HCT116 (cell line): ENCODE measurements at regions not wholly inside any gene's neighbourhood (a gene's known extent, or its start where the extent isn't known, plus 50 kb on each side); places are given as distances from the start of the nearest gene placed in this dataset.

Experiments
- ATAC-seq: fragments of 200-7000 bp; cut with Tn5 transposase; 2 replicates; pipeline ENCODE4 v1.9.1; 2020; ENCODE audit warnings: mild to moderate bottlenecking, moderate library complexity
- BruUV-seq: library from RNA; stranded (reverse); fragments of 400-500 nt; replicated peaks from 2 replicates; lab custom pipeline; 2021; lab: Mats Ljungman, UMichigan
- CTCF ChIA-PET: fragments of 300-600 bp; sonication (Branson Sonifier 250); formaldehyde crosslinking; loops from one replicate; lab custom pipeline; 2021; ENCODE audit warnings: antibody characterized with exemption; lab: Charles Lee
- POLR2A ChIA-PET: fragments of 300-600, 350-600 bp; sonication (Branson Sonifier 250); formaldehyde crosslinking; loops from one replicate; lab custom pipeline; 2021; ENCODE audit warnings: antibody characterized with exemption; lab: Charles Lee
- RAD21 ChIA-PET, 2 experiments: fragments of 300-600 bp; sonication (Branson Sonifier 250); formaldehyde crosslinking; loops; one replicate each; lab custom pipeline; 2023; ENCODE audit warnings: low total read pairs in 2 of 2; ENCODE audit not compliant: uncharacterized antibody in 2 of 2, unreplicated experiment in 2 of 2, low non-redundant PET in 1 of 2; lab: Charles Lee
- DNase-seq: peaks from one replicate; pipeline ENCODE4 v3.0.0-alpha.2; 2010; ENCODE audit warnings: low read depth, low spot score
- H2AFZ ChIP-seq: fragments of 200-600 bp; shearing (Covaris generic), sonication (generic); 2 replicates; pipeline ENCODE4 v1.6.1; 2017; ENCODE audit warnings: low read depth, mixed run types, mixed read lengths, antibody characterized with exemption, low read length; ENCODE audit not compliant: poor library complexity, severe bottlenecking
- H3K27ac ChIP-seq: 2 replicates; pipeline ENCODE4 v1.5.1; 2012; ENCODE audit warnings: low read depth, low read length
- H3K27me3 ChIP-seq: fragments of 200-600 bp; sonication (generic); 2 replicates; pipeline ENCODE4 v1.6.1; 2016; ENCODE audit warnings: mixed run types, low read length, mixed read lengths; ENCODE audit not compliant: insufficient read depth
- H3K36me3 ChIP-seq, 2 experiments: fragments of 200-500 bp in 1 of 2; fragments of 200-600 bp in 1 of 2; sonication (Bioruptor generic) in 1 of 2; sonication (generic) in 1 of 2; 2 replicates each; pipeline versions ENCODE4 v1.5.1 to v1.6.1; 2014 to 2016; ENCODE audit warnings: low read length in 2 of 2, inconsistent platforms in 1 of 2, mixed read lengths in 1 of 2, mixed run types in 1 of 2; ENCODE audit not compliant: insufficient read depth in 2 of 2, control insufficient read depth in 1 of 2
- H3K4me1 ChIP-seq, 2 experiments: fragments of 200-600 bp in 1 of 2; sonication (generic) in 1 of 2; 2 replicates each; pipeline versions ENCODE4 v1.5.1 to v1.6.1; 2012 to 2017; ENCODE audit warnings: low read length in 2 of 2, inconsistent platforms in 1 of 2, mild to moderate bottlenecking in 1 of 2, mixed read lengths in 1 of 2, mixed run types in 1 of 2, moderate library complexity in 1 of 2; ENCODE audit not compliant: insufficient read depth in 2 of 2, control insufficient read depth in 1 of 2
- H3K4me2 ChIP-seq: fragments of 200-600 bp; sonication (generic); 2 replicates; pipeline ENCODE4 v1.6.1; 2017; ENCODE audit warnings: mixed run types, low read length, mixed read lengths
- H3K4me3 ChIP-seq, 2 experiments: fragments of 200-600 bp in 1 of 2; sonication (generic) in 1 of 2; replicated peaks in 1 of 2; 2 replicates each; pipeline ENCODE4 v1.5.1; 2011 to 2016; ENCODE audit warnings: low read length in 2 of 2, control low read depth in 1 of 2, low read depth in 1 of 2, mild to moderate bottlenecking in 1 of 2, mixed read lengths in 1 of 2, mixed run types in 1 of 2
- H3K79me2 ChIP-seq: fragments of 200-600 bp; sonication (generic); 2 replicates; pipeline ENCODE4 v1.6.1; 2017; ENCODE audit warnings: mild to moderate bottlenecking, mixed run types, low read length, moderate library complexity, mixed read lengths; ENCODE audit not compliant: insufficient read depth
- H3K9ac ChIP-seq: fragments of 200-600 bp; sonication (generic); 2 replicates; pipeline ENCODE4 v1.6.1; 2016; ENCODE audit warnings: low read length, mixed read lengths
- H3K9me2 ChIP-seq: fragments of 200-600 bp; sonication (generic), shearing (Covaris generic); 2 replicates; pipeline ENCODE4 v1.6.1; 2017; ENCODE audit warnings: mixed run types, mild to moderate bottlenecking, moderate library complexity; ENCODE audit not compliant: insufficient read depth
- H3K9me3 ChIP-seq, 2 experiments: fragments of 200-500 bp in 1 of 2; fragments of 200-600 bp in 1 of 2; sonication (Bioruptor generic) in 1 of 2; sonication (generic) in 1 of 2; 2 replicates each; pipeline ENCODE4 v1.6.1; 2014 to 2017; ENCODE audit warnings: low read length in 2 of 2, mixed read lengths in 2 of 2, inconsistent platforms in 1 of 2, low read depth in 1 of 2, mild to moderate bottlenecking in 1 of 2, mixed run types in 1 of 2, moderate library complexity in 1 of 2; ENCODE audit not compliant: control insufficient read depth in 1 of 2, insufficient read depth in 1 of 2
- H4K20me1 ChIP-seq: fragments of 200-600 bp; sonication (generic), shearing (Covaris generic); 2 replicates; pipeline ENCODE4 v1.6.1; 2017; ENCODE audit warnings: mixed run types, mild to moderate bottlenecking, moderate library complexity; ENCODE audit not compliant: insufficient read depth
- EGR1 ChIP-seq: IDR thresholded peaks from 2 replicates; pipeline ENCODE4 v1.6.1; 2012; ENCODE audit warnings: low read depth
- ELF1 ChIP-seq: IDR thresholded peaks from 2 replicates; pipeline ENCODE4 v1.6.1; 2012; ENCODE audit warnings: low read depth, borderline replicate concordance
- EZH2phosphoT487 ChIP-seq: fragments of 200-600 bp; IDR thresholded peaks from 2 replicates; pipeline ENCODE4 v1.6.1; 2018; ENCODE audit warnings: antibody characterized with exemption, borderline replicate concordance
- FOSL1 ChIP-seq: IDR thresholded peaks from 2 replicates; pipeline ENCODE4 v1.6.1; 2012; ENCODE audit warnings: low read depth
- POLR2A ChIP-seq: IDR thresholded peaks from 2 replicates; pipeline ENCODE4 v1.7.0; 2011; ENCODE audit warnings: borderline replicate concordance; ENCODE audit not compliant: insufficient read depth, insufficient read length; ENCODE audit errors: extremely low read depth
- POLR2AphosphoS5 ChIP-seq: IDR thresholded peaks from 2 replicates; pipeline ENCODE4 v1.6.1; 2011; ENCODE audit warnings: mild to moderate bottlenecking, low read depth, low read length, moderate library complexity
- SIN3A ChIP-seq: IDR thresholded peaks from 2 replicates; pipeline ENCODE4 v1.6.1; 2012; ENCODE audit warnings: low read depth
- SP1 ChIP-seq: IDR thresholded peaks from 2 replicates; pipeline ENCODE4 v1.6.1; 2012; ENCODE audit warnings: low read depth
- YY1 ChIP-seq: IDR thresholded peaks from 2 replicates; pipeline ENCODE4 v1.6.1; 2011; ENCODE audit warnings: low read length, low read depth, moderate library complexity, mild to moderate bottlenecking; ENCODE audit not compliant: insufficient replicate concordance; ENCODE audit errors: extremely low read depth
- ZFX ChIP-seq: fragments of 450-650 bp; IDR thresholded peaks from 2 replicates; pipeline ENCODE4 v1.6.1; 2017
- ZNF274 ChIP-seq: fragments of 200-500 bp; sonication (Bioruptor generic); IDR thresholded peaks from 2 replicates; pipeline ENCODE4 v1.6.1; 2014; ENCODE audit warnings: mild to moderate bottlenecking, low read depth, low read length, inconsistent platforms
- intact Hi-C: fragments of 100-400 bp; cut with micrococcal nuclease; formaldehyde crosslinking; loops from 2 replicates; pipeline ENCODE4 v1.10.0; 2022
- TF ChIP-seq, protein P1 (sequence below): IDR thresholded peaks from 2 replicates; pipeline ENCODE4 v1.6.1; 2012
- TF ChIP-seq, protein P2 (sequence below): IDR thresholded peaks from 2 replicates; pipeline ENCODE4 v1.6.1; 2012

DNA sequence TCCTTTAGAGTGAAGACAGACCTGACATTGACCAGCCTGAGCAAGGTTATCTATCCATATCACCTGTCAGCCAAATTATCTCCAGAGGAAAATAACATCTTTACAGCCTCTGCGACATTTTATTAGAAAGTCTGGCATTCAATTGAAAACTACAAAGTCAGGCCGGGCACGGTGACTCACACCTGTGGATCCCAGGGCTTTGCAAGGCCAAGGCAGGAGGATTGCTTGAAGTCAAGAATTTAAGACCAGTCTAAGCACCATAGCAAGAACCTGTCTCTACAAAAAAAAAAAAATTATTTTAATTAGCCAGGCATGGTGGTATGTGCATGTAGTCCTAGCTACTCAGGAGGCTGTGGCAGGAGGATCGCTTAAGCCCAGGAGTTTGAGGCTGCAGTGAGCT, 141.6 kb downstream of the RCN1 start (continued):
- no peak for TF ChIP-seq EZH2phosphoT487
- TF ChIP-seq FOSL1, result no peak
- TF ChIP-seq ZNF274, result no peak
- no peak for TF ChIP-seq YY1

- ATAC-seq, result no peak
- H3K79me2 ChIP-seq, result no peaks in the 10 kb centered on the region
- RAD21 ChIA-PET, result no interaction called here
- H3K9ac ChIP-seq, result no peak overlapping the region
- no peak overlapping the region for H3K27ac ChIP-seq
- H3K4me2 ChIP-seq, result no peak overlapping the region
- DNase-seq, result no peak
- intact Hi-C loops, result no loop called here
- POLR2A ChIA-PET, result no interaction called here
- no peaks in the 10 kb centered on the region for H3K27me3 ChIP-seq
- TF ChIP-seq, protein P1, sequence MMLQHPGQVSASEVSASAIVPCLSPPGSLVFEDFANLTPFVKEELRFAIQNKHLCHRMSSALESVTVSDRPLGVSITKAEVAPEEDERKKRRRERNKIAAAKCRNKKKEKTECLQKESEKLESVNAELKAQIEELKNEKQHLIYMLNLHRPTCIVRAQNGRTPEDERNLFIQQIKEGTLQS, result no peak
- TF ChIP-seq, protein P2, sequence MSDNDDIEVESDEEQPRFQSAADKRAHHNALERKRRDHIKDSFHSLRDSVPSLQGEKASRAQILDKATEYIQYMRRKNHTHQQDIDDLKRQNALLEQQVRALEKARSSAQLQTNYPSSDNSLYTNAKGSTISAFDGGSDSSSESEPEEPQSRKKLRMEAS, result no peak
- TF ChIP-seq SP1 (no peak), ZFX (no peak), SIN3A (no peak), EGR1 (no peak), YY1 (no peak), POLR2AphosphoS5 (no peak), ELF1 (no peak), POLR2A (no peak)
- TF ChIP-seq, all 23 proteins: peak for 0
- no peaks in the 10 kb centered on the region for H3K9me2 ChIP-seq
- H4K20me1 ChIP-seq, result no peaks in the 10 kb centered on the region
- no peaks in the 10 kb centered on the region for H3K36me3 ChIP-seq
- H2AFZ ChIP-seq, result no peak overlapping the region
- CTCF ChIA-PET, result no interaction called here
- no peak overlapping the region for H3K4me3 ChIP-seq
- H3K4me1 ChIP-seq, result no peaks in the 10 kb centered on the region
- no TSS peak for BruUV-seq
- H3K9me3 ChIP-seq, result no peaks in the 10 kb centered on the region
These were observed 142.4 kb downstream of the RCN1 start for GRCh38 chr11:32233276-32233675.
